GM21529 (cell line): ENCODE measurements at regions not wholly inside any gene's neighbourhood (a gene's known extent, or its start where the extent isn't known, plus 50 kb on each side); places are given as distances from the start of the nearest gene placed in this dataset.
"Not testable (repeated sequence)": the region's sequence is repeated elsewhere in the genome, so short reads cannot be mapped to it uniquely, and the experiment has no call there.

Experiments
- ATAC-seq: cut with Tn5 transposase; IDR thresholded peaks from one replicate; pipeline ENCODE4 v1.9.1; 2021; ENCODE audit not compliant: unreplicated experiment

DNA sequence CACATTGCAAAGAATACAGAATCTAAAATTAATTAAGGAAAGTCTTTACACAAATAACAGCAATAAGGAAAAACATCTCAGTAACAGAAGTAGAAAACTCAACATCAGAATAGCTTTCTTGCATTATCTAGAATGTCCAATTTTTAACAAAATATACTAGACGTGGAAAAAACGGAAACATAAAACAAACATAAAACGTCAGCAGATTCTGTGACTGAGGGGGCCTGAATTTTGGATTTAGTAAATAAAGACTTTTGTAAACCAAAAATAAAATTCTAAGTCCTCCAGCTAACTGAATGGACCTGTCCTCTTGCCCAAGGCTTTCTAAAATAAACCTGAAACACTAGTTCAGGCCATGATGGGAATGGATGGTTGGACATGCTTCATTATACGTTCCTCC, 773.5 kb upstream of the LRRTM1 start:
- ATAC-seq, result no peak

DNA sequence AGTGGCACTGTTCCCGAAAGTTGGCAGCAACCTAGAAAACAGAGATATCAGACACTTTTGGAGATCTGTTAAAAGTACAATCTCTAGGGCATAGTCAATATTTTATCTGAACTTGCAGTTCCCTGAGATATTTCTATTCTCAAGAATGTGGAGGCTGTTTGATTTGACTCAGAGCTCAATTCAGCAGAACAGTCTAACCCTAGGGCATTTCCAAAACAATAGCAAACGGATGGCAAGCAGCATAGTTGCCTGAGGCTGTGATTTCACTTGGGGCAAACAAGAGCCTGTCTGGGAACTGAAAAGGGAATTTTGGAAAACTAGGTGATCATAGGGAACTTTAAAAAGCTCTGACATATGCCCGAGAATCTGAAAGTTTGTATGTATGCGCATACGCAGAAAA, 772.8 kb upstream of the LRRTM1 start:
- no peak for ATAC-seq

DNA sequence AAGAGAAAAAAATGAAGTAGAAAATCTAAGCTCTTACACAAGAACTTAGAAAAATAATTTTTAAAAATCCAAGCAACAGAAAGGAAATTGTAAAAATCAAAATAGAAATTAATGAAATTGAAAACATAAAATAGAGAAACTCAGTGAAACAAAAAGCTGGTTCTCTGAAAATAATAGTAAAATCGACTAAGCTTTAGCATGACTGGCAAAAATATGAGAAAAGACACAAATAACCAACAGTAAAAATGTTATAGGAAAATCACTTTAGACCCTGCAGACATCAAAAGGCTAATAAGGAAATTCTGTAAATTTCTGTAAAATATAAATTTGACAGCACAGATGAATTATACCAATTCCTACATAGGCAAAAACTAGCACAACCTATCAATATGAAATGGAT, 768.9 kb upstream of the LRRTM1 start:
- ATAC-seq, result no peak

DNA sequence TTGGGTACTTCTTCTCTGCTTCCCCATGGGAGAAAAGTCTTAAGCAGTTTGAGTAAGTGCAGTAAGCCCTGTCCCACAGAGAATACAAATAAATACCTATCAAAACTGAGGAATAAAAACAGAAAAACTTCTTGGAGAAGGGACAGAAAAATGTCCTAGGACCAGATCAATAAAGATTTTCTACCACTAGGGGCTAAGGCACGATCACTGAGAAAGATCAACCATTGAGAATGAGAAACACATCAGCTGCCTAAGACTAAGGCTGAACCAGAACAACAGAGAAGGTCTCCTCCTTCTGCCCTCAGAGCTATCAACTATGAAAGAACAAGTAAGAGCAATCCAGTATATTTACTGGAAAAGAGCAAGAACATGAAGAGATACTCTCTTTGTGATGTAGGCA, 763.6 kb upstream of the LRRTM1 start:
- ATAC-seq, result no peak

DNA sequence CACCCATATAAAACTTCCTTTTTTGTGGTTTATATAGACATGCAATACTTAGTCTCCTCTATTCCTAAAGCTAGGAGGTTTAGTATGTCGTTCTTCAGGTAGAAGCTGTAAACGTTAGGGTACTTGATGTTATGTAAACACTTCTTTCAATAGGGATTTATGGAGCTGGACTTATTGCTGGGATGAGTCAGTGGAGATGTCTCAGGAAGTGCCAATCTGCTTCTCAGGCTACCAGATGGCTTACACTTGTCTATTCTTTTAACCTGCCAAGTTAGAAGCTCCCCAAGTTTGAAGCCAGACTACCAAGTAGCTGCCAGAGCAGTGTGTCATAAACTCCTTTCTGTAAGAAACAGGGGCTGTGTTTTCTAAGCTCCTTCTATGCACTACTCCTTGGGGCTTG, 756.5 kb upstream of the LRRTM1 start:
- no peak for ATAC-seq

DNA sequence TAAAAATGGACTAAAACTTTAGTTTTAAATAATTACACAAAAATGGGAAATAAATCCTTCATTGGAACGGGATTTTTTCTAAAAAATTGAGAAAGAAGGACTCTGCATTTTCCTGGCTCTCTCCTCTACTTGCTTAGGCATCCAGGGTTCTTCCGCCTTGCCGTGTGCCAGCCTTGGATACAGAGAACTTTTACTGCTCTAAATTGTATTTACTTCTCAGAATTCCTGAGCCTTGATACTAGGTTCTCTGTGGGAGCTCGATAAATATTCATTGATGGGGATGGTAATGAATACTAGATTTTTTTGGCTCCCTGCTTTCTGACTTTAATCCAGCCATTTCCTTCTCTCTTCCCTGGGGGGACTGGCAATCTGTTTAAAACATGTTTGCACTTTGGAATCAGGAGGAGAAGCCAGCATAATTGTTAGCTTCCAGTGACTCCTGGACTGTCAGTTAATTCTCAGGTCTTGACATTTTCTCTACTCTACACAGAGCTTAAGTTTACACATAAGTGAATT, 746.1 kb upstream of the LRRTM1 start:
- no peak for ATAC-seq

DNA sequence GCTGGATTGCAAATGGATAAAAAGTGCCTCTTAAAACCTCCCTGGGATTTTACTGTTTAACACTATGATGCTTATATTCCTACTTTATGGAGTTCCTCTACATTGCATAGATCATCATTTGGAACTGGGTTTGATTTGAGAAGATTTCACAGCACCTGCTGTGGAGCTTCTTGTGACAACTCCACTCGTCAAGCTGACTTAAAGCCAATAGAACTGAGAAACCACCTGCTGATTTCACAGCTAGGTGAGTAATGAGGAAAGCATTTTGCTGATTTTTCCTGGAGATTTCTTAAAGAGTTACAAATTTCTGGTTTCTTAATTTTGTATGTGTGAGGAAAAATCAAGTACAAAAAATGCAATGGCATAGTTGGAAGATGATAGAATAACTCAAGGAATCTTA, 739.1 kb upstream of the LRRTM1 start:
- ATAC-seq, result no peak

DNA sequence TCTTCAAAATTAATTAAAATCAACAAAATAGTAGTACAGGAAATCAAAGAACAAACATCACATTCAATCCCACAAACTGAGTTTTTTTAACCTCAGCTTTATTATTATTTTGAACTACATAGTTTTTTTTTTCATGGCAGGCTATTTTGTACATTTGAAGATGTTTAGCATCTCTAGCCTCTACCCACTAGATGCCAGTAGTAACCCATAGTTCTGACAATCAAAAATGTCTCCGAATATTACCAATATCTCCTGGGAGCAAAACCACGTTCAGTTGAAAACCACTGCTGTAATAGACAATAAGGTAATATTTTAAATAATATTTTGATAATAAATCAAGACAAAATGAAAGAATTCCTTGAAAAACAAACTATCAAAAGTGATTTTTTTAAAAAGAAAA, 702.6 kb upstream of the LRRTM1 start:
- no peak for ATAC-seq

DNA sequence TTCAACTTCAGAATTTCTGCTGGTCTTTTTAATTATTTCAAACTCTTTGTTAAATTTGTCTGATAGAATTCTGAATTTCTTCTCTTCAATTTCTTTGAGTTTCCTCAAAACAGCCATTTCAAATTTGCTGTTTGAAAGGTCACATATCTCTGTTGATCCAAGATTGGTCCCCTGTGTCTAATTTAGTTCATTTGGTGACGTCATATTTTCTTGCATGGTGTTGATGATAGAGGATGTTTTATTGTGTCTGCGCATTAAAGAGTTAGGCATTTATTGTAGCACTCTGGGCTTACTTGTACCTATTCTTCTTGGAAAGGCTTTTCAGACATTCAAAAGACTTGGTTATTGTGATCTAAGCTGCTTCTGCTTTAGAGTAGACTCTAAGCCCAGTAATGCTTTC, 698.4 kb upstream of the LRRTM1 start:
- no peak for ATAC-seq

DNA sequence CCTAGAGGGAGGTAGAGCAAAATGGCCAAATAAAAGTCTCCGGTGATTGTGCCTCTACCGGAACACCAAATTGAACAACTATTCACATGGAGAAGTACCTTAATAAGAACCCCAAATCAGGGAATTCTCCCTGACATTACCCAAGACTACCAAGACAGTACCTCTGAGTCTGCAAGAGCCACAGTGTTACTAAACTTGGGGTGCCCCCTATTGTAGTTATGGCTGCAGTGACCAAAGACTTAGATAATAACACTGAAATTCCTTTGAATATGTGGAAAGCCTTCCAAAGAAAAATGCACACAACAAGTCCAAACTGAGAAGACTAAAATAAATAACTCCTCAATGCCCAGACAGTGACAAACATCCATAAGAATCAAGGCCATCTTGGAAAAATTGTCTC, 682.9 kb upstream of the LRRTM1 start:
- no peak for ATAC-seq

DNA sequence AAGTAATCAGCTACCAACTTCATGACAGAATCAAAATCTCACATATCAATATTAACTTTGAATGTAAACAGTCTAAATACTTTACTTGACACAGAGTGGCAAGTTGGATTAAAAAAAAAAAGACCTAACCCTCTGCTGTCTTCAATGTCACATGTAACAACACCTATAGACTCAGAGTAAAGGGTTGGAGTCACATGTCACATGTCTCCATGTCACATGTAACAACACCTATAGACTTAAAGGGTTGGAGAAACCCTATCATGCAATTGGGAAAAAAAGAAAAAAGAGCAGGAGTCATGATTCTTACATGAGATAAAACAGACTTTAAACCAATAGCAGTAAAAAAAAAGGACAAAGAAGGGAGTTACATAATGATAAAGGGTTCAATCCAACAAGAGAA, 665.3 kb upstream of the LRRTM1 start:
- no peak for ATAC-seq

DNA sequence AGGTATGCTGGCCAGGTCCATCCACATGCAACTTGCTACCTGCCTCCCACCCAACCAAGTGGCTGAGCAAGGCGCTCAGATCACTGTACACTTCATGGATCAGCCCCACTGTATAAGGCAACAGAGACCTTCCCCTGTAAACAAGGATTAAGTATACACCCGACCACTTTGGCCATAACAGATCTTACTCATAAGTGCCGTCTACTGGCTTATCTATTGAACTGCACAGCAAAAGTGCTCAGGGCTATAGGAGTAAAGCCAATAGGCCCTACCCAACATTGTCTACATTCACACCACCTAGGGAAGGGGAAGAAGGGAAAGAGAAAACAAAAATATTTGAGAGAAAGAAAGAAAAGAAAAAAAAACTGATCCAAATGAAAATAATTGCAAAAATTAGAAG, 663.9 kb upstream of the LRRTM1 start:
- ATAC-seq, result no peak

DNA sequence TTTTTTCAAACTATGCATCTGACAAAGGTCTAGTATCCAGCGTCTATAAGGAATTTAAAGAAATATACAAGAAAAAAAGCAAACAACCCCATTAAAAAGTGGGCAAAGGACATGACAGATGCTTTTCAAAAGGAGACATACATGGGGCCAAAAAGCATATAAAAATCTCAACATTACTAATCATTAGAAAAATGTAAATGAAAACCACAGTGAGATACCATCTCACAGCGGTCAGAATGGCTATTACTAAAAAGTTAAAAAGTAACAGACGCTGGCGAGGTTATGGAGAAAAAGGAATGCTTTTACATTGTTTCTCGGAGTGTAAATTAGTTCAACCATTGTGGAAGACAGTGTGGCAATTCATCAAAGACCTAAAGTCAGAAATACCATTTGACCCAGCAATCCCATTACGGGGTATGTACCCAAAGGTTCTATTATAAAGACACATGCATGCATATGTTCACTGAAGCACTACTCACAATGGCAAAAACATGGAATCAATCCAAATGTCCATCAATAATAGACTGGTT, 643.1 kb upstream of the LRRTM1 start:
- no peak for ATAC-seq

DNA sequence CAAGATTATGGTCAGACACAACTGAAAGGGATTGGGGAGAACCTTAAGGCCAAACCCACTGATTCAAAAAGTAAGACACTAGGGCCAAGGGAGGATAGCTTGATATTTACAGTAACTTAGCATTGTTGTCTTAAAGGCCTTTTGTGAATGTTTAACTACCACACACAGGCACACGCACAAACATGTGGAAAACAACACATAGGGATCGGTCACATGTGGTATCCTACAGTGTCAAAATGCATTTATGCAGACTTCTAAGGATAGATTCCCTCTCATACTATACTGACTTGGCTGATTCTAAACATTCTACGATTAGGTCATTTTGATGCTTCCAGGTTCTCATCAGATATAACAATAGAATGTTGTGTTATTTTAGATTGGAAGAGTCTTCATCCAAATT, 638.9 kb upstream of the LRRTM1 start:
- ATAC-seq, result no peak

DNA sequence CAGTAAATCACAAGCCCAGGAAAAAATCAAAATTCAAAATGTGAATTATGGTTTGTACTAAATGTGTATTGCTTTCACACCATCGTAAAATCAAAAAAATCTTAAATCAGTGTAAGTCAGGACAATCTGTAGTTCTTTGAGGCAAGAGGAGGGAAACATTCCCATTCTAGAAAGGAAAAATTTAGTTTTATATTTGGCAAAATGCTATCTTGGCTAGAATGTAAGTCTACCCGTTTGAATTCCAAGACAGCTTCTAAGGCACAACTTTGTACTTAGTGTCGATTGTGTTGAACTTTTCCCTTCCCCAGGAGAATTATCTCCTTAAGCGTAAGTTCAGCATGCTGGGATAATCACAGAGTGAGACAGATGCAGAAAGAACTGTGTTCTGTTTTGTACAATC, 638.2 kb upstream of the LRRTM1 start:
- ATAC-seq, result no peak

DNA sequence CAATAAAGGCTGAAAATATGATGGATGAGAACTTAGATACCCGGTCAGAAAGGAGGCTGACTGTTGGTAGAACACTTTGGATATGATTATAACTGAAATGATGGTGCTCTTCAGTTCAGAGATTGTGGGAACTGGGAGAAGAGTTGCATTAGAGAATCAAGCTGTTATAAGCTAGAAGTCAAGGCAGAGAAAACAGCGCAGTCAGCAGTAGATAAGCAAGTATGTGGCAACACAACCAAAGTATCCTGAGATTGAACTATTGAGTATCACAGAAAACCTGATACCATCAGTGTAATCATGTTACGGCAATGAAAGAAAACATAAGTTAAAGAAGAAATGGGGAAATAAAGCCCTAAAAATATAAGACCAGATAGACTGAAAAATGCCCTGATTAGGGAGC, 633.9 kb upstream of the LRRTM1 start:
- no peak for ATAC-seq

DNA sequence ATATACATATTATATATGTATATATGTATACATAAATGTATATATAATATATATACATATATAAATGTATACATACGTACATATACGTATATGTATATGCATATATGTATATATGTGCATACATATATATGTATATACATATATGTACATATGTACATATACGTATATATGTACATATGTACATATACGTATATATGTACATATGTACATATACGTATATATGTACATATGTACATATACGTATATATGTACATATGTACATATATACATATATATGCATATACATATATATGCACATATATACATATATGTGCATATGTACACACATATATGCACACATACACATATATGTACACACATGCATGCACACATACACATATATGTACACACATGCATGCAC, 627.3 kb upstream of the LRRTM1 start:
- ATAC-seq, result not testable (repeated sequence)

DNA sequence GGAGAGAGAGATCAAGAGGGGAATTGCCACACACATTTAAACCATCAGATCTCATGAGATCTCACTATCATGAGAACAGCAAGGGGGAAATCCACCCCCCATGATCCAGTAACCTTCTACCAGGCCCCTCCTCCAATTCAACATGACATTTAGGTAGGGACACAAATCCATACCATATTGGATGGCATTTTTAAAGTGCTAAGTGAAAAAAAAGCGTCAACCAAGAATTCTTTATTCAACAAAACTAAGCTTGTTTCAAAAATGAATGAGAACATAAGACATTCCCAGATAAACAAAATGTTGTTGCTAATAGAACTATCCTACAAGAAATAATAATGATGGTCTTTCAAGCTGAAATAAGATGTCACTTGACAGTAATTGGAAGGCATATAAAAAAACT, 626.2 kb upstream of the LRRTM1 start:
- no peak for ATAC-seq

DNA sequence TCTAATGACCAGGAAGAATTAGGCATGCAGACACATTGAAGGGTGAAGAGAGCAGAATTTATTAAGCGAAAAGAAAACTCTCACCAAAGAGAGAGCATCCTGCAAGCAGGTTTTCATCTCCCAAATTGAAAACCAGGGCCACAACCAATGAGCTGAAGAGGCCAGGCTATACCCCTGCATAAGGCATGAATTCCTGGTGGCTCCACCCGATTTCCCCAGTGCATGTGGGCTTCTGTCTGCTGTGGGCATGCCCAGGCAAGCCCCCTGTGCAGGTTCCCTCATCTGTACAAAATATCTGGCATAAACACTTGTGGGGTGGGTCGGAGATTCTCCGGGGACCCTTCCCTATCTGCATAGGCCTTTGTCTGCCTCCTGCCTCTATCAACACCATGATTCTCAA, 621.6 kb upstream of the LRRTM1 start:
- ATAC-seq, result no peak

DNA sequence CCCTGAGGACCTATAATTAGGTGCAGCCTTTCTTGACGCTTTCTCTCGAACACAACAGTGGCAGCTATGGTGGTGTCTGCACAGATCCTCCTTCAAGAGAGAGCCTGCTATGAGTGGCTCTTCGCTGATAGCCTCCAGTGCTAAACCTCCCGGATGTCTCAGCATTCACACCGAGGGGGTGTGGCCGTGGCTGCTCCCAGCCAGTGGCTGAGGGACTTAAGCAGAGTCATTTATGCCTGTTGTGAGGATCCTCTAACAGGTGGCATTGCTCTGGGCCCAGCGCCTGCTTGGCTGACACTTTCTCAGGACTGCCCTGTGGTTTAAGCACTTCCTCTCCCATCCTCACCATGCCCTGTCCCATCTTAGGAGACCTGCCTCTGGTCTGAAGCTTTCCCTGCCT, 592.0 kb upstream of the LRRTM1 start:
- no peak for ATAC-seq

DNA sequence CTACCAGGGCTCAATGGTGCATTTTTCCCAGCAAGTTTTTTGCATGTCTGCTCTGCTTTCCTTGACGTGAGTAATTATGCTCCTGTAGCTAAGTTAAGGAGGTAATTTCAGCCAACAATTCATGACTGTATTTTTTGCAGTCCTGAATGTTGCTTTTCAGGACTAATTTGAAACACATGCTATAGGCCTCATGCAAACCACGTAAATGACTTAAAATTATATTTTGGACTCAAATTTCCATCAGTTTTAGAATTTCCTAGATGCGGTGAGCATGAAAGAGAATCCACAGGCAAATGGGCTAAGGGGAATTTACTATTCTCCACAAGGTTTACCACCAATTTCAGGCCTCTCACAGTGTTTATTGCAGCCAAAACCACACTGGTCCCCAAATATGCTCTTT, 589.9 kb upstream of the LRRTM1 start:
- ATAC-seq, result no peak

DNA sequence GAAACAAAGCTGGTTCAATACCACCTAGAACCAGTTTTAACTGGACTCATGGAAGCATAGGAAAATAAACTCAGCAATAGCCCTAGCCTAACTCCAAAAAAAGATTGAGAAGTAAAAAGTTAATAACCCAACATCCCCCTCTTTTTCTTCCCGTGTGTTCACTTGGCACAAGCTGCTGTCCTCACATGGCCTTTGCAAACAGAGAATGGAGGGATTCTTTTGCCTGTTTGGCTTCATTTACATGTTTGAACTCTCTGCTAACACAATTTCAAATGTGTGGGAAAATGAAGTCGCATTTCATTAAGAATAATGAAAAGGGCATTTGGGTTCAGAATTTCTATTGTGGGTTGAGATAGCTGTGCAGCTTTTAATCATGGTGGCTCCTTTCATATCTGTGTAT, 589.2 kb upstream of the LRRTM1 start:
- ATAC-seq, result no peak

DNA sequence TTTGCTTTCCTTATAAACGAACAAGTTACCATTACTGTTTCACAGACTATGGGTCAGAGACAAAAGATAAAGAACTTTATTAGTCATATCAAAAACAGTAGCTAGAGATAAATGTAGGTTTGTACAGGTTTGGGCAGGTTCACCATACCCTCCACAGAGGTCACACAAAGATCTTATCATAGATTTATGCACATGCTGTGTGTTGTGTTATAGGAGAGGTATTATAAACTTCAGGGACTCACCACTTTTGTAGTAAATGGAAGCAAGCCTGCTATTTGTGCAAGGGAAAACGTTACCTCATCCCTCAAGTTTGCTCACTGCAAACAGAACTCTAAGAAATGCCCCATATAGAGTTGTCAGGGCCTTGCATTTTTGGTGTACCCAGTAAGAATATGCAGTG, 584.5 kb upstream of the LRRTM1 start:
- no peak for ATAC-seq
